Spleen (tissue), 7 donors: ENCODE measurements at regions not wholly inside any gene's neighbourhood (a gene's known extent, or its start where the extent isn't known, plus 50 kb on each side); places are given as distances from the start of the nearest gene placed in this dataset.

ENCODE experiments used
- POLR2A ChIP-seq, 3 donors: fragments of 450-650 bp; IDR thresholded peaks; one replicate each; pipeline ENCODE4 v1.5.1; 2017; ENCODE audit warnings: antibody characterized with exemption in 3 of 3, mild to moderate bottlenecking in 1 of 3
- POLR2AphosphoS5 ChIP-seq, 3 donors: sonication (generic); formaldehyde crosslinking; IDR thresholded peaks; one replicate each; pipeline ENCODE4 v1.5.1; 2017; ENCODE audit warnings: antibody characterized with exemption in 3 of 3
- TF ChIP-seq, protein P1 (sequence below), 11 experiments: fragments of 200-600 bp in 7 of 11; fragments of 450-650 bp in 4 of 11; sonication (generic) in 4 of 11; IDR thresholded peaks in 8 of 11; conservative IDR thresholded peaks in 3 of 11; 1 replicate in 7 of 11; 2 replicates in 4 of 11; pipeline versions ENCODE4 v1.4.0 to v1.8.0; 2016 to 2021; ENCODE audit warnings: antibody characterized with exemption in 11 of 11, inconsistent platforms in 4 of 11, mild to moderate bottlenecking in 1 of 11
- donor health status: DM: no; HTN: no; CAD: no; lungs with moderate emphysema.
- donor health status: DM: no; HTN: no; CAD: no.
- donor health status: DM: no; HTN: no; CAD: no.

DNA sequence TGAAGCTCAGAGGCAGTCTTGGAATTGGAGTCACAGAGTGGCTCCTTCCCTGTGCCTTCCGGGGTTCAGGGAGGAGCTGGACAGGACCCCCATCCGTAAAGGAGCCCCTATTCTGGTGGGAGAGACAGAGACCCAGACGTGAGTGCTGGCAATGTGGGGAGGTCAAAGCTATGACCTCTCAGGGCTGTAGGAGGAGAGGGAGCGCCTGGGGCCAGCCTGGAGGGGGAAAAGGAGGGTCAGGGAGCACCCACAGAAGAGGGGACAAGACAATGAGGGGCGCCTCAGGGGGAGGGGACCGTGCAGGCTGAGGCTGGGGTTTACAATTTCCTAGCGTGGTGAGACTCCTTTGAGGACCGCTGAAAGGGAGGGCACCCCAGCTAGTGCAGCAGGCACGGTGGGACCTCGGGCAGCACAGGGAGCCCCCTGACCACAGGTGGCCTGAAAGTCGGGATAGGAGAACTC, 97.9 kb upstream of the LRPAP1 start:
- TF ChIP-seq, protein P1, sequence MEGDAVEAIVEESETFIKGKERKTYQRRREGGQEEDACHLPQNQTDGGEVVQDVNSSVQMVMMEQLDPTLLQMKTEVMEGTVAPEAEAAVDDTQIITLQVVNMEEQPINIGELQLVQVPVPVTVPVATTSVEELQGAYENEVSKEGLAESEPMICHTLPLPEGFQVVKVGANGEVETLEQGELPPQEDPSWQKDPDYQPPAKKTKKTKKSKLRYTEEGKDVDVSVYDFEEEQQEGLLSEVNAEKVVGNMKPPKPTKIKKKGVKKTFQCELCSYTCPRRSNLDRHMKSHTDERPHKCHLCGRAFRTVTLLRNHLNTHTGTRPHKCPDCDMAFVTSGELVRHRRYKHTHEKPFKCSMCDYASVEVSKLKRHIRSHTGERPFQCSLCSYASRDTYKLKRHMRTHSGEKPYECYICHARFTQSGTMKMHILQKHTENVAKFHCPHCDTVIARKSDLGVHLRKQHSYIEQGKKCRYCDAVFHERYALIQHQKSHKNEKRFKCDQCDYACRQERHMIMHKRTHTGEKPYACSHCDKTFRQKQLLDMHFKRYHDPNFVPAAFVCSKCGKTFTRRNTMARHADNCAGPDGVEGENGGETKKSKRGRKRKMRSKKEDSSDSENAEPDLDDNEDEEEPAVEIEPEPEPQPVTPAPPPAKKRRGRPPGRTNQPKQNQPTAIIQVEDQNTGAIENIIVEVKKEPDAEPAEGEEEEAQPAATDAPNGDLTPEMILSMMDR (IDR thresholded peaks at IDR 0.05 in 8 of 11, conservative IDR thresholded peaks at IDR 0.05 in 3 of 11): no peak
- TF ChIP-seq POLR2A (IDR thresholded peaks at IDR 0.05): no peak
- no peak for TF ChIP-seq POLR2AphosphoS5 (IDR thresholded peaks at IDR 0.05)
